HepG2 (cell line): ENCODE measurements at regions not wholly inside any gene's neighbourhood (a gene's known extent, or its start where the extent isn't known, plus 50 kb on each side); places are given as distances from the start of the nearest gene placed in this dataset.
A peak's percentile ranks its signal among the peaks of the same experiment; 100 is the strongest.

Experiments
- ATAD3A ChIP-seq: sonication (generic); formaldehyde crosslinking; IDR thresholded peaks from 2 replicates; pipeline ENCODE4 v1.4.0; 2020; ENCODE audit warnings: missing genetic modification reagents
- ATF7 ChIP-seq, 2 experiments: fragments of 450-650 bp in 1 of 2; sonication (generic) in 1 of 2; formaldehyde crosslinking in 1 of 2; IDR thresholded peaks; 2 replicates each; pipeline versions ENCODE4 v1.4.0 to v1.6.1; 2016 to 2020; ENCODE audit warnings: antibody characterized with exemption in 1 of 2, mild to moderate bottlenecking in 1 of 2, missing genetic modification reagents in 1 of 2
- CENPBD1 ChIP-seq: sonication (generic); formaldehyde crosslinking; IDR thresholded peaks from 2 replicates; pipeline ENCODE4 v1.8.0; 2022; ENCODE audit warnings: missing genetic modification reagents, low read depth, mild to moderate bottlenecking, borderline replicate concordance
- ELF3 ChIP-seq: IDR thresholded peaks from 2 replicates; pipeline ENCODE4 v1.6.1; 2016; ENCODE audit warnings: missing genetic modification reagents, missing compliant biosample characterization
- FOXK2 ChIP-seq: fragments of 450-650 bp; IDR thresholded peaks from 2 replicates; pipeline ENCODE4 v1.6.1; 2016
- HNF4A ChIP-seq: sonication (generic); formaldehyde crosslinking; IDR thresholded peaks from 2 replicates; pipeline ENCODE4 v1.4.0; 2020; ENCODE audit warnings: missing genetic modification reagents
- KDM2A ChIP-seq: sonication (generic); formaldehyde crosslinking; IDR thresholded peaks from 2 replicates; pipeline ENCODE4 v1.4.0; 2020; ENCODE audit warnings: low read depth, missing genetic modification reagents, borderline replicate concordance
- KLF12 ChIP-seq: sonication (generic); formaldehyde crosslinking; IDR thresholded peaks from 2 replicates; pipeline ENCODE4 v1.4.0; 2020; ENCODE audit warnings: missing genetic modification reagents, borderline replicate concordance
- KLF6 ChIP-seq: IDR thresholded peaks from 2 replicates; pipeline ENCODE4 v1.8.0; 2016; ENCODE audit warnings: missing biosample characterization, missing genetic modification reagents
- MED13 ChIP-seq: sonication (generic); formaldehyde crosslinking; IDR thresholded peaks from 2 replicates; pipeline ENCODE4 v1.5.0; 2020; ENCODE audit warnings: missing genetic modification reagents
- NAIF1 ChIP-seq: sonication (generic); formaldehyde crosslinking; IDR thresholded peaks from 2 replicates; pipeline ENCODE4 v1.5.0; 2020; ENCODE audit warnings: mild to moderate bottlenecking, missing genetic modification reagents, borderline replicate concordance
- ONECUT2 ChIP-seq: sonication (generic); formaldehyde crosslinking; IDR thresholded peaks from 2 replicates; pipeline ENCODE4 v1.4.0; 2020; ENCODE audit warnings: missing genetic modification reagents
- PTBP1 ChIP-seq: fragments of 200-400 bp; formaldehyde crosslinking; IDR thresholded peaks from 2 replicates; pipeline ENCODE4 v1.6.1; 2018; ENCODE audit warnings: low read length, low read depth; ENCODE audit not compliant: poor library complexity, severe bottlenecking
- RBAK ChIP-seq: sonication (generic); formaldehyde crosslinking; IDR thresholded peaks from 2 replicates; pipeline ENCODE4 v1.5.1; 2020; ENCODE audit warnings: mild to moderate bottlenecking, missing genetic modification reagents
- REXO4 ChIP-seq: sonication (generic); formaldehyde crosslinking; IDR thresholded peaks from 2 replicates; pipeline ENCODE4 v1.8.0; 2022; ENCODE audit warnings: missing genetic modification reagents, mild to moderate bottlenecking, borderline replicate concordance
- SPEN ChIP-seq: sonication (generic); formaldehyde crosslinking; IDR thresholded peaks from 2 replicates; pipeline ENCODE4 v1.5.1; 2020; ENCODE audit warnings: low read depth, mild to moderate bottlenecking, missing genetic modification reagents
- TBX2 ChIP-seq: sonication (generic); formaldehyde crosslinking; IDR thresholded peaks from 2 replicates; pipeline ENCODE4 v1.5.0; 2020; ENCODE audit warnings: missing genetic modification reagents, mild to moderate bottlenecking, borderline replicate concordance
- U2AF2 ChIP-seq: fragments of 200-400 bp; formaldehyde crosslinking; IDR thresholded peaks from 2 replicates; pipeline ENCODE4 v1.6.1; 2017; ENCODE audit warnings: low read depth, mild to moderate bottlenecking, low read length
- YY1 ChIP-seq: IDR thresholded peaks from 2 replicates; pipeline ENCODE4 v1.6.1; 2011; ENCODE audit warnings: low read length, low read depth, moderate library complexity, mild to moderate bottlenecking; ENCODE audit not compliant: insufficient read depth, insufficient replicate concordance
- ZFP91 ChIP-seq: sonication (generic); formaldehyde crosslinking; IDR thresholded peaks from 2 replicates; pipeline ENCODE4 v1.9.0; 2022; ENCODE audit warnings: missing genetic modification reagents, mild to moderate bottlenecking, borderline replicate concordance
- ZNF3 ChIP-seq: IDR thresholded peaks from 2 replicates; pipeline ENCODE4 v1.7.0; 2017; ENCODE audit warnings: inconsistent platforms
- ZNF724P ChIP-seq: sonication (generic); formaldehyde crosslinking; IDR thresholded peaks from 2 replicates; pipeline ENCODE4 v1.8.0; 2022; ENCODE audit warnings: missing genetic modification reagents, borderline replicate concordance
- ZNF737 ChIP-seq: sonication (generic); formaldehyde crosslinking; IDR thresholded peaks from 2 replicates; pipeline ENCODE4 v1.5.0; 2020; ENCODE audit warnings: missing genetic modification reagents, mild to moderate bottlenecking, borderline replicate concordance
- ZNF75D ChIP-seq: sonication (generic); formaldehyde crosslinking; IDR thresholded peaks from 2 replicates; pipeline ENCODE4 v1.8.1; 2023; ENCODE audit warnings: missing genetic modification reagents, mild to moderate bottlenecking, borderline replicate concordance
- ZSCAN25 ChIP-seq: sonication (generic); formaldehyde crosslinking; IDR thresholded peaks from 2 replicates; pipeline ENCODE4 v1.8.0; 2022; ENCODE audit warnings: mild to moderate bottlenecking, missing genetic modification reagents
- ZXDC ChIP-seq: sonication (generic); formaldehyde crosslinking; IDR thresholded peaks from 2 replicates; pipeline ENCODE4 v1.5.0; 2020; ENCODE audit warnings: mild to moderate bottlenecking, missing genetic modification reagents

GRCh38 chr20:50344232-50345071 is 153.8 kb downstream of the CEBPB start (continued):
- no peak for TF ChIP-seq NAIF1 (CRISPR knock-in tag)
- no peak for TF ChIP-seq PTBP1
- TF ChIP-seq TBX2 (CRISPR knock-in tag): peak; percentile 31; the same call in 1 of the 2 replicates
- no peak for TF ChIP-seq RBAK (CRISPR knock-in tag)
- no peak for TF ChIP-seq KLF6 (CRISPR knock-in tag)
- TF ChIP-seq ZNF75D (CRISPR knock-in tag): no peak
- TF ChIP-seq ZNF3 (CRISPR knock-in tag): no peak
- no peak for TF ChIP-seq CENPBD1 (CRISPR knock-in tag)
- 0 out of 2 replicates have a peak, but pooled peaks have one; percentile 59 for TF ChIP-seq SPEN (CRISPR knock-in tag)
- TF ChIP-seq ZNF737 (CRISPR knock-in tag): no peak
- no peak for TF ChIP-seq ZXDC
- TF ChIP-seq U2AF2: no peak
- peak; percentile 72 for TF ChIP-seq KDM2A (CRISPR knock-in tag)
- TF ChIP-seq REXO4 (CRISPR knock-in tag): no peak
- TF ChIP-seq ZNF724P: no peak
- TF ChIP-seq HNF4A: peak; percentile 62
- no peak for TF ChIP-seq KLF12 (CRISPR knock-in tag)
- peak; percentile 50; the same call in 1 of the 2 replicates for TF ChIP-seq ZFP91 (CRISPR knock-in tag)
- no peak for TF ChIP-seq ATF7 (IDR thresholded peaks at IDR 0.05)
- TF ChIP-seq ATF7 (CRISPR knock-in tag; IDR thresholded peaks at IDR 0.05): no peak
- TF ChIP-seq ONECUT2: no peak
- TF ChIP-seq ZSCAN25 (CRISPR knock-in tag): no peak
- TF ChIP-seq MED13 (CRISPR knock-in tag): no peak
- peak; percentile 54; the same call in 1 of the 2 replicates for TF ChIP-seq ELF3 (CRISPR knock-in tag)
- TF ChIP-seq YY1: peak; percentile 64
- no peak for TF ChIP-seq FOXK2
- TF ChIP-seq ATAD3A (CRISPR knock-in tag): no peak
